DOHH2 (cell line): ENCODE measurements at regions not wholly inside any gene's neighbourhood (a gene's known extent, or its start where the extent isn't known, plus 50 kb on each side); places are given as distances from the start of the nearest gene placed in this dataset.

Source experiments
- EZH2phosphoT487 ChIP-seq: fragments of 200-600 bp; sonication (generic); IDR thresholded peaks from 2 replicates; pipeline ENCODE4 v1.6.1; 2017; ENCODE audit warnings: borderline replicate concordance, mild to moderate bottlenecking, antibody characterized with exemption, low read length, moderate library complexity, mixed read lengths
- TF ChIP-seq, protein P1 (sequence below): fragments of 200-600 bp; sonication (generic); IDR thresholded peaks from one replicate; pipeline ENCODE4 v1.5.1; 2014; ENCODE audit warnings: antibody characterized with exemption, mild to moderate bottlenecking, low read depth, low read length; ENCODE audit not compliant: poor library complexity, severe bottlenecking

DNA sequence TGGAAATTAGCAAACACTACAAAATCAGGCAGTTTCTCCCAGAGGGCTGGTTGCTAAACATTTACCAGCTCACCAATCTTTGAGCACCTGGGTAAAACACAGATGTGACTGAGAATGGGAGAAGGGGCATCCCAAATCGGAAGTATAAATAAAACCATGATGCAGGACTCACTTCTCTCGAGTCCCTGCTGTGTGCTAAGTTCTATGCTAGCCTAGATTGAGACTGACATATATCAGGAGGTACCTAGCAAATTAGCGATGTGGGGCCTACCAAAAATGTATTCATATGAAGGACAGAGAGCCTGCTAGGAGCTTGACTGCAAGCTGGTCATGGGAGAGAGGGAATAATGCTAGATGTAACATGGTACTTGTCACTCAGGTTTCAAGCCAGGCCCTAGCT, 171.9 kb upstream of the PGRMC2 start:
- TF ChIP-seq, protein P1, sequence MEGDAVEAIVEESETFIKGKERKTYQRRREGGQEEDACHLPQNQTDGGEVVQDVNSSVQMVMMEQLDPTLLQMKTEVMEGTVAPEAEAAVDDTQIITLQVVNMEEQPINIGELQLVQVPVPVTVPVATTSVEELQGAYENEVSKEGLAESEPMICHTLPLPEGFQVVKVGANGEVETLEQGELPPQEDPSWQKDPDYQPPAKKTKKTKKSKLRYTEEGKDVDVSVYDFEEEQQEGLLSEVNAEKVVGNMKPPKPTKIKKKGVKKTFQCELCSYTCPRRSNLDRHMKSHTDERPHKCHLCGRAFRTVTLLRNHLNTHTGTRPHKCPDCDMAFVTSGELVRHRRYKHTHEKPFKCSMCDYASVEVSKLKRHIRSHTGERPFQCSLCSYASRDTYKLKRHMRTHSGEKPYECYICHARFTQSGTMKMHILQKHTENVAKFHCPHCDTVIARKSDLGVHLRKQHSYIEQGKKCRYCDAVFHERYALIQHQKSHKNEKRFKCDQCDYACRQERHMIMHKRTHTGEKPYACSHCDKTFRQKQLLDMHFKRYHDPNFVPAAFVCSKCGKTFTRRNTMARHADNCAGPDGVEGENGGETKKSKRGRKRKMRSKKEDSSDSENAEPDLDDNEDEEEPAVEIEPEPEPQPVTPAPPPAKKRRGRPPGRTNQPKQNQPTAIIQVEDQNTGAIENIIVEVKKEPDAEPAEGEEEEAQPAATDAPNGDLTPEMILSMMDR, result no peak
- no peak for TF ChIP-seq EZH2phosphoT487
